ENCODE measurements at regions not wholly inside any gene's neighbourhood (a gene's known extent, or its start where the extent isn't known, plus 50 kb on each side); places are given as distances from the start of the nearest gene placed in this dataset.

GRCh38 chr6:121890307-121890910 is 455.0 kb downstream of the GJA1 start:
- TF ChIP-seq, protein P1, sequence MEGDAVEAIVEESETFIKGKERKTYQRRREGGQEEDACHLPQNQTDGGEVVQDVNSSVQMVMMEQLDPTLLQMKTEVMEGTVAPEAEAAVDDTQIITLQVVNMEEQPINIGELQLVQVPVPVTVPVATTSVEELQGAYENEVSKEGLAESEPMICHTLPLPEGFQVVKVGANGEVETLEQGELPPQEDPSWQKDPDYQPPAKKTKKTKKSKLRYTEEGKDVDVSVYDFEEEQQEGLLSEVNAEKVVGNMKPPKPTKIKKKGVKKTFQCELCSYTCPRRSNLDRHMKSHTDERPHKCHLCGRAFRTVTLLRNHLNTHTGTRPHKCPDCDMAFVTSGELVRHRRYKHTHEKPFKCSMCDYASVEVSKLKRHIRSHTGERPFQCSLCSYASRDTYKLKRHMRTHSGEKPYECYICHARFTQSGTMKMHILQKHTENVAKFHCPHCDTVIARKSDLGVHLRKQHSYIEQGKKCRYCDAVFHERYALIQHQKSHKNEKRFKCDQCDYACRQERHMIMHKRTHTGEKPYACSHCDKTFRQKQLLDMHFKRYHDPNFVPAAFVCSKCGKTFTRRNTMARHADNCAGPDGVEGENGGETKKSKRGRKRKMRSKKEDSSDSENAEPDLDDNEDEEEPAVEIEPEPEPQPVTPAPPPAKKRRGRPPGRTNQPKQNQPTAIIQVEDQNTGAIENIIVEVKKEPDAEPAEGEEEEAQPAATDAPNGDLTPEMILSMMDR (tag by site-specific recombination; IDR thresholded peaks at IDR 0.05), result no peak
- no peak for TF ChIP-seq MYNN (tag by site-specific recombination; IDR thresholded peaks at IDR 0.05; ENCODE audit: borderline replicate concordance)
